HG02884 (cell line): ENCODE measurements at regions not wholly inside any gene's neighbourhood (a gene's known extent, or its start where the extent isn't known, plus 50 kb on each side); places are given as distances from the start of the nearest gene placed in this dataset.

Experiments
- ATAC-seq: cut with Tn5 transposase; IDR thresholded peaks from one replicate; pipeline ENCODE4 v1.9.1; 2021; ENCODE audit warnings: mild to moderate bottlenecking, moderate library complexity; ENCODE audit not compliant: unreplicated experiment

GRCh38 chr1:14476170-14476955 is 122.1 kb upstream of the KAZN start:
- ATAC-seq = no peak

- ATAC-seq = no peak
Measured at GRCh38 chr1:14478120-14478519, 120.4 kb upstream of the KAZN start.

- no peak for ATAC-seq
Measured at GRCh38 chr1:14479865-14480264, 118.6 kb upstream of the KAZN start.

GRCh38 chr1:14482784-14483450 is 115.6 kb upstream of the KAZN start:
- ATAC-seq = no peak

- ATAC-seq = no peak
Measured at GRCh38 chr1:14485285-14485684, 113.2 kb upstream of the KAZN start.

GRCh38 chr1:14486401-14487201 is 111.9 kb upstream of the KAZN start:
- no peak for ATAC-seq

GRCh38 chr1:14487671-14488070 is 110.8 kb upstream of the KAZN start:
- ATAC-seq = no peak

- ATAC-seq = no peak
Measured at GRCh38 chr1:14494911-14495310, 103.6 kb upstream of the KAZN start.

GRCh38 chr1:14495381-14495780 is 103.1 kb upstream of the KAZN start:
- ATAC-seq = no peak

- ATAC-seq = no peak
Measured at GRCh38 chr1:14495996-14496395, 102.5 kb upstream of the KAZN start.

- ATAC-seq = no peak
Measured at GRCh38 chr1:14498839-14499238, 99.6 kb upstream of the KAZN start.

- no peak for ATAC-seq
Measured at GRCh38 chr1:14499312-14500040, 99.0 kb upstream of the KAZN start.

GRCh38 chr1:14500041-14500440 is 98.4 kb upstream of the KAZN start:
- no peak for ATAC-seq

- ATAC-seq = no peak
Measured at GRCh38 chr1:14500912-14501311, 97.6 kb upstream of the KAZN start.

- ATAC-seq = no peak
Measured at GRCh38 chr1:14504517-14504916, 94.0 kb upstream of the KAZN start.

GRCh38 chr1:14506471-14507255 is 91.8 kb upstream of the KAZN start:
- ATAC-seq = no peak

- no peak for ATAC-seq
Measured at GRCh38 chr1:14507262-14507661, 91.2 kb upstream of the KAZN start.

GRCh38 chr1:14508613-14509012 is 89.9 kb upstream of the KAZN start:
- no peak for ATAC-seq

- no peak for ATAC-seq
Measured at GRCh38 chr1:14511166-14511680, 87.3 kb upstream of the KAZN start.
